ENCODE measurements at regions not wholly inside any gene's neighbourhood (a gene's known extent, or its start where the extent isn't known, plus 50 kb on each side); places are given as distances from the start of the nearest gene placed in this dataset.

GRCh38 chr3:104642827-104643226 is 723.9 kb upstream of the ALCAM start:
- TF ChIP-seq CTCF (IDR thresholded peaks at IDR 0.05): no peak
- TF ChIP-seq POLR2A (IDR thresholded peaks at IDR 0.05): no peak

All from body of pancreas (tissue), 4 donors.